Neural progenitor cell (in vitro differentiated cells): ENCODE measurements at regions not wholly inside any gene's neighbourhood (a gene's known extent, or its start where the extent isn't known, plus 50 kb on each side); places are given as distances from the start of the nearest gene placed in this dataset.

Experiments
- DNase-seq: peaks from one replicate; pipeline ENCODE4 v3.0.0-alpha.2; 2016; ENCODE audit warnings: low spot score
- H2AFZ ChIP-seq: fragments of 200-600 bp; sonication (generic); replicated peaks from 2 replicates; pipeline ENCODE4 v1.6.1; 2016; ENCODE audit warnings: antibody characterized with exemption
- H3F3A ChIP-seq: fragments of 200-600 bp; sonication (generic); 2 replicates; pipeline ENCODE4 v1.6.1; 2016; ENCODE audit warnings: antibody characterized with exemption, low read depth
- H3K27ac ChIP-seq: fragments of 200-600 bp; sonication (generic); 2 replicates; pipeline ENCODE4 v1.5.1; 2016; ENCODE audit warnings: mild to moderate bottlenecking
- H3K27me3 ChIP-seq: fragments of 200-600 bp; sonication (generic); 2 replicates; pipeline ENCODE4 v1.6.1; 2016; ENCODE audit warnings: mild to moderate bottlenecking, moderate library complexity
- H3K36me3 ChIP-seq: fragments of 200-600 bp; sonication (generic); 2 replicates; pipeline ENCODE4 v1.5.1; 2016
- H3K4me1 ChIP-seq: fragments of 200-600 bp; sonication (generic); 2 replicates; pipeline ENCODE4 v1.6.1; 2016; ENCODE audit warnings: mixed run types
- H3K4me2 ChIP-seq: fragments of 200-600 bp; sonication (generic); 2 replicates; pipeline ENCODE4 v1.6.1; 2016
- H3K4me3 ChIP-seq: fragments of 200-600 bp; sonication (generic); 2 replicates; pipeline ENCODE4 v1.5.1; 2016
- H3K79me2 ChIP-seq: fragments of 200-600 bp; sonication (generic); 2 replicates; pipeline ENCODE4 v1.6.1; 2016; ENCODE audit warnings: low read depth
- H3K9ac ChIP-seq: fragments of 200-600 bp; sonication (generic); 2 replicates; pipeline ENCODE4 v1.6.1; 2016
- H3K9me3 ChIP-seq: fragments of 200-600 bp; sonication (generic); 2 replicates; pipeline ENCODE4 v1.5.1; 2016; ENCODE audit warnings: low read depth
- H4K20me1 ChIP-seq: fragments of 200-600 bp; sonication (generic); 2 replicates; pipeline ENCODE4 v1.6.1; 2016; ENCODE audit warnings: low read depth
- H3K27ac Mint-ChIP-seq: 3 replicates; pipeline ENCODE4 v1.8.0; 2021; ENCODE audit warnings: mixed read lengths
- H3K27me3 Mint-ChIP-seq: 2 replicates; pipeline ENCODE4 v1.8.0; 2022; ENCODE audit warnings: low read depth, mild to moderate bottlenecking, inconsistent platforms, moderate library complexity, mixed read lengths; ENCODE audit not compliant: insufficient read depth
- H3K36me3 Mint-ChIP-seq: 3 replicates; pipeline ENCODE4 v1.8.0; 2021; ENCODE audit warnings: mixed read lengths
- H3K4me1 Mint-ChIP-seq: 3 replicates; pipeline ENCODE4 v1.8.0; 2021; ENCODE audit warnings: mixed read lengths
- H3K4me3 Mint-ChIP-seq: 3 replicates; pipeline ENCODE4 v1.8.0; 2021; ENCODE audit warnings: mild to moderate bottlenecking, moderate library complexity, mixed read lengths
- H3K9me3 Mint-ChIP-seq: 3 replicates; pipeline ENCODE4 v1.8.0; 2020; ENCODE audit warnings: mixed read lengths
- EZH2 ChIP-seq: fragments of 200-600 bp; sonication (generic); IDR thresholded peaks from 2 replicates; pipeline ENCODE4 v1.6.1; 2017; ENCODE audit warnings: antibody characterized with exemption, mild to moderate bottlenecking, moderate library complexity
- EZH2phosphoT487 ChIP-seq: fragments of 200-600 bp; sonication (generic); IDR thresholded peaks from 2 replicates; pipeline ENCODE4 v1.6.1; 2017; ENCODE audit warnings: antibody characterized with exemption
- TF ChIP-seq, protein P1 (sequence below): fragments of 200-600 bp; sonication (generic); IDR thresholded peaks from 2 replicates; pipeline ENCODE4 v1.5.1; 2017; ENCODE audit warnings: antibody characterized with exemption, mild to moderate bottlenecking

GRCh38 chr2:144801766-144802165, 281.8 kb upstream of the ZEB2 start:
- no peak overlapping the region for H3K4me2 ChIP-seq

DNA sequence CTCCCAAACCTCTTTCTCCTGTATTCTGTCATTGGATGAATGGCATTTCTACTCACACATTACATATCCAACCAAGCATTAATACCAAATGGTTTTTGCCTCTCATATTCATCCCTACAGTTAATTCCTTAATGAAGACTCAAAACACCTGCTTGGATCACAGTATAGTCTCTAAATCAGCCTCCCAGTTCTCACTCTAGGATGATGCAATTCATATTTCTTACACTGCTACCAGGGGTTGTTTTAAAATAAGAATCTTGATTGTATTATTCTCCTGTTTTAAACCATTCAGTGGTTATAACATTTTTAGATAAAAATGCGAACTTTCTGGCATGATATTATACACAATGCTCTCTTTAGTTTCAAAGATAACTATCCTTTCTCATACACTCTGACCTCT, 281.4 kb upstream of the ZEB2 start:
- H3K4me3 ChIP-seq: no peak overlapping the region
- no peak overlapping the region for H3K4me3 Mint-ChIP-seq
- H3K4me1 Mint-ChIP-seq: peaks cover 19% of the 10 kb centered on the region
- peaks cover 5% of the 10 kb centered on the region for H3K4me1 ChIP-seq
- H3K27me3 ChIP-seq: no peaks in the 10 kb centered on the region
- H3K36me3 Mint-ChIP-seq: no peaks in the 10 kb centered on the region
- H3K27ac Mint-ChIP-seq: no peak overlapping the region
- H4K20me1 ChIP-seq: no peaks in the 10 kb centered on the region
- H3K4me2 ChIP-seq: no peak overlapping the region
- H3K9me3 Mint-ChIP-seq: no peaks in the 10 kb centered on the region
- no peaks in the 10 kb centered on the region for H3F3A ChIP-seq
- H3K36me3 ChIP-seq: no peaks in the 10 kb centered on the region
- no peak for DNase-seq
- no peaks in the 10 kb centered on the region for H3K9me3 ChIP-seq
- H3K27ac ChIP-seq: no peak overlapping the region
- no peak for TF ChIP-seq EZH2phosphoT487
- TF ChIP-seq, protein P1, sequence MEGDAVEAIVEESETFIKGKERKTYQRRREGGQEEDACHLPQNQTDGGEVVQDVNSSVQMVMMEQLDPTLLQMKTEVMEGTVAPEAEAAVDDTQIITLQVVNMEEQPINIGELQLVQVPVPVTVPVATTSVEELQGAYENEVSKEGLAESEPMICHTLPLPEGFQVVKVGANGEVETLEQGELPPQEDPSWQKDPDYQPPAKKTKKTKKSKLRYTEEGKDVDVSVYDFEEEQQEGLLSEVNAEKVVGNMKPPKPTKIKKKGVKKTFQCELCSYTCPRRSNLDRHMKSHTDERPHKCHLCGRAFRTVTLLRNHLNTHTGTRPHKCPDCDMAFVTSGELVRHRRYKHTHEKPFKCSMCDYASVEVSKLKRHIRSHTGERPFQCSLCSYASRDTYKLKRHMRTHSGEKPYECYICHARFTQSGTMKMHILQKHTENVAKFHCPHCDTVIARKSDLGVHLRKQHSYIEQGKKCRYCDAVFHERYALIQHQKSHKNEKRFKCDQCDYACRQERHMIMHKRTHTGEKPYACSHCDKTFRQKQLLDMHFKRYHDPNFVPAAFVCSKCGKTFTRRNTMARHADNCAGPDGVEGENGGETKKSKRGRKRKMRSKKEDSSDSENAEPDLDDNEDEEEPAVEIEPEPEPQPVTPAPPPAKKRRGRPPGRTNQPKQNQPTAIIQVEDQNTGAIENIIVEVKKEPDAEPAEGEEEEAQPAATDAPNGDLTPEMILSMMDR: no peak
- TF ChIP-seq EZH2: no peak
- H3K9ac ChIP-seq: no peak overlapping the region
- no peaks in the 10 kb centered on the region for H3K27me3 Mint-ChIP-seq
- H3K79me2 ChIP-seq: no peaks in the 10 kb centered on the region
- H2AFZ ChIP-seq: no peak overlapping the region

More at GRCh38 chr2:144801766-144802165, 281.8 kb upstream of the ZEB2 start:
- no peak overlapping the region for H3K27ac ChIP-seq
- no peaks in the 10 kb centered on the region for H3K27me3 ChIP-seq
- peak overlapping the region; percentile 23 for H3K27ac Mint-ChIP-seq
- no peaks in the 10 kb centered on the region for H3K9me3 ChIP-seq
- no peaks in the 10 kb centered on the region for H3K36me3 Mint-ChIP-seq
- no peaks in the 10 kb centered on the region for H4K20me1 ChIP-seq
- no peaks in the 10 kb centered on the region for H3K9me3 Mint-ChIP-seq
- TF ChIP-seq, protein P1: no peak
- TF ChIP-seq EZH2phosphoT487: no peak
- no peak for TF ChIP-seq EZH2
- H3K36me3 ChIP-seq: no peaks in the 10 kb centered on the region
- peaks cover 5% of the 10 kb centered on the region for H3K4me1 ChIP-seq
- H3K4me3 ChIP-seq: no peak overlapping the region
- H2AFZ ChIP-seq: no peak overlapping the region
- no peak overlapping the region for H3K9ac ChIP-seq
- H3F3A ChIP-seq: no peaks in the 10 kb centered on the region
- DNase-seq: no peak
- H3K4me1 Mint-ChIP-seq: peaks cover 14% of the 10 kb centered on the region
- H3K79me2 ChIP-seq: no peaks in the 10 kb centered on the region
- no peak overlapping the region for H3K4me3 Mint-ChIP-seq
- H3K27me3 Mint-ChIP-seq: no peaks in the 10 kb centered on the region

GRCh38 chr2:144798989-144799388, 279.1 kb upstream of the ZEB2 start:
- Histone ChIP-seq H3K4me3 (no peak overlapping the region), H3K9me3 (no peaks in the 10 kb centered on the region), H3K79me2 (no peaks in the 10 kb centered on the region), H3K36me3 (no peaks in the 10 kb centered on the region), H3K27me3 (no peaks in the 10 kb centered on the region), H3K27ac (no peak overlapping the region), H4K20me1 (no peaks in the 10 kb centered on the region), H3K4me2 (no peak overlapping the region), H3K9ac (no peak overlapping the region), H3F3A (no peaks in the 10 kb centered on the region), H3K4me1 (peaks cover under 1% of the 10 kb centered on the region), H2AFZ (no peak overlapping the region)
- no peak for DNase-seq
- H3K4me3 Mint-ChIP-seq: no peak overlapping the region
- H3K36me3 Mint-ChIP-seq: no peaks in the 10 kb centered on the region
- peaks cover 22% of the 10 kb centered on the region for H3K4me1 Mint-ChIP-seq
- H3K9me3 Mint-ChIP-seq: no peaks in the 10 kb centered on the region
- H3K27me3 Mint-ChIP-seq: no peaks in the 10 kb centered on the region
- TF ChIP-seq EZH2: no peak
- no peak for TF ChIP-seq EZH2phosphoT487
- TF ChIP-seq, protein P1: no peak
- H3K27ac Mint-ChIP-seq: no peak overlapping the region
